ENCODE measurements at regions not wholly inside any gene's neighbourhood (a gene's known extent, or its start where the extent isn't known, plus 50 kb on each side); places are given as distances from the start of the nearest gene placed in this dataset.

GRCh38 chr2:139737659-139738058, 957.5 kb upstream of the NXPH2 start:
- TF ChIP-seq XRCC3 (IDR thresholded peaks at IDR 0.05) (no peak), CEBPB (tag; IDR thresholded peaks at IDR 0.05) (no peak), ZBTB33 (CRISPR knock-in tag; IDR thresholded peaks at IDR 0.05) (no peak), SMC3 (conservative IDR thresholded peaks at IDR 0.05; ENCODE audit: insufficient read depth, low read depth, low read length) (no peak), SMARCB1 (IDR thresholded peaks at IDR 0.05; ENCODE audit: insufficient read length, low read depth) (no peak), MAX (CRISPR knock-in tag; IDR thresholded peaks at IDR 0.05) (no peak), SP1 (CRISPR knock-in tag; IDR thresholded peaks at IDR 0.05) (no peak), CTCF (IDR thresholded peaks at IDR 0.05 in 2 of 3, conservative IDR thresholded peaks at IDR 0.05 in 1 of 3; ENCODE audit: insufficient read depth in 2 of 3, low read depth in 1 of 3, low read length in 3 of 3) (no peak), MXI1 (IDR thresholded peaks at IDR 0.05; ENCODE audit: low read depth, low read length) (no peak), POLR2AphosphoS2 (IDR thresholded peaks at IDR 0.05; ENCODE audit: low read length) (no peak), E2F8 (IDR thresholded peaks at IDR 0.05; ENCODE audit: low read depth, partially characterized antibody) (no peak), JUN (IDR thresholded peaks at IDR 0.05; ENCODE audit: borderline replicate concordance, low read depth, low read length) (no peak), JUN (CRISPR knock-in tag; IDR thresholded peaks at IDR 0.05; ENCODE audit: borderline replicate concordance) (no peak)
